ENCODE measurements at regions not wholly inside any gene's neighbourhood (a gene's known extent, or its start where the extent isn't known, plus 50 kb on each side); places are given as distances from the start of the nearest gene placed in this dataset.

- Histone ChIP-seq H3K4me2 (ENCODE audit: control insufficient read depth, extremely low read depth, insufficient read depth, low read depth, low read length) (no peak overlapping the region), H4K20me1 (ENCODE audit: control insufficient read depth, extremely low read depth, insufficient read depth, low read length) (no peaks in the 10 kb centered on the region), H3K36me3 (ENCODE audit: control insufficient read depth in 2 of 2, extremely low read depth in 1 of 2, insufficient read depth in 2 of 2, low read length in 2 of 2) (peaks cover 0 to 1% of the 10 kb centered on the region in 2 experiments), H3K27ac (ENCODE audit: control insufficient read depth, insufficient read depth, low read length) (no peak overlapping the region), H3K9me1 (ENCODE audit: control insufficient read depth, extremely low read depth, insufficient read depth, low read length) (no peaks in the 10 kb centered on the region), H3K9me3 (ENCODE audit: control insufficient read depth, low read depth, low read length) (no peaks in the 10 kb centered on the region), H2AFZ (ENCODE audit: control insufficient read depth, low read length) (no peak overlapping the region), H3K4me3 (ENCODE audit: control insufficient read depth in 2 of 3, extremely low read depth in 1 of 3, insufficient read depth in 2 of 3, low read depth in 1 of 3, low read length in 3 of 3) (no peak overlapping the region), H3K9ac (ENCODE audit: control insufficient read depth, extremely low read depth, insufficient read depth, low read length) (no peak overlapping the region), H3K4me1 (ENCODE audit: control insufficient read depth, extremely low read depth, insufficient read depth, low read length) (peaks cover 6% of the 10 kb centered on the region), H3K27me3 (ENCODE audit: control insufficient read depth, extremely low read depth, insufficient read depth, low read length) (no peaks in the 10 kb centered on the region), H3K79me2 (ENCODE audit: control insufficient read depth, insufficient read depth, low read length) (no peaks in the 10 kb centered on the region)
- no peak for FAIRE-seq
- no peak for DNase-seq (ENCODE audit: low read depth, low spot score)
- dilution Hi-C loops (cut with MboI; ENCODE audit: extremely low pct_ligation_motif_present, low sequenced_read_pairs): no loop called here
- TF ChIP-seq CTCF (optimal IDR thresholded peaks at IDR 0.05 in 1 of 3, IDR thresholded peaks at IDR 0.05 in 1 of 3, conservative IDR thresholded peaks at IDR 0.05 in 1 of 3; ENCODE audit: extremely low read depth in 1 of 3, insufficient read depth in 2 of 3, low read length in 3 of 3): no peak
- TF ChIP-seq EZH2 (IDR thresholded peaks at IDR 0.05; ENCODE audit: low read length): no peak
These were observed 224.5 kb upstream of the PGRMC2 start for GRCh38 chr4:128512161-128512560.

- Histone ChIP-seq H3K9ac (ENCODE audit: control insufficient read depth, extremely low read depth, insufficient read depth, low read length) (no peak overlapping the region), H3K36me3 (ENCODE audit: control insufficient read depth in 2 of 2, extremely low read depth in 1 of 2, insufficient read depth in 2 of 2, low read length in 2 of 2) (peaks cover 0 to 1% of the 10 kb centered on the region in 2 experiments), H3K4me1 (ENCODE audit: control insufficient read depth, extremely low read depth, insufficient read depth, low read length) (no peaks in the 10 kb centered on the region), H3K27me3 (ENCODE audit: control insufficient read depth, extremely low read depth, insufficient read depth, low read length) (no peaks in the 10 kb centered on the region), H3K9me3 (ENCODE audit: control insufficient read depth, low read depth, low read length) (no peaks in the 10 kb centered on the region), H3K79me2 (ENCODE audit: control insufficient read depth, insufficient read depth, low read length) (no peaks in the 10 kb centered on the region), H3K4me2 (ENCODE audit: control insufficient read depth, extremely low read depth, insufficient read depth, low read depth, low read length) (no peak overlapping the region), H4K20me1 (ENCODE audit: control insufficient read depth, extremely low read depth, insufficient read depth, low read length) (no peaks in the 10 kb centered on the region), H2AFZ (ENCODE audit: control insufficient read depth, low read length) (no peak overlapping the region), H3K27ac (ENCODE audit: control insufficient read depth, insufficient read depth, low read length) (no peak overlapping the region), H3K9me1 (ENCODE audit: control insufficient read depth, extremely low read depth, insufficient read depth, low read length) (no peaks in the 10 kb centered on the region), H3K4me3 (ENCODE audit: control insufficient read depth in 2 of 3, extremely low read depth in 1 of 3, insufficient read depth in 2 of 3, low read depth in 1 of 3, low read length in 3 of 3) (no peak overlapping the region)
- DNase-seq (ENCODE audit: low read depth, low spot score) (no peak), FAIRE-seq (no peak)
- no peak for TF ChIP-seq CTCF (optimal IDR thresholded peaks at IDR 0.05 in 1 of 3, IDR thresholded peaks at IDR 0.05 in 1 of 3, conservative IDR thresholded peaks at IDR 0.05 in 1 of 3; ENCODE audit: extremely low read depth in 1 of 3, insufficient read depth in 2 of 3, low read length in 3 of 3)
- no peak for TF ChIP-seq EZH2 (IDR thresholded peaks at IDR 0.05; ENCODE audit: low read length)
- dilution Hi-C loops (cut with MboI; ENCODE audit: extremely low pct_ligation_motif_present, low sequenced_read_pairs): no loop called here
These were observed 223.2 kb upstream of the PGRMC2 start for GRCh38 chr4:128510850-128511249.

All from keratinocyte (primary cell).